ENCODE measurements at regions not wholly inside any gene's neighbourhood (a gene's known extent, or its start where the extent isn't known, plus 50 kb on each side); places are given as distances from the start of the nearest gene placed in this dataset.

DNA sequence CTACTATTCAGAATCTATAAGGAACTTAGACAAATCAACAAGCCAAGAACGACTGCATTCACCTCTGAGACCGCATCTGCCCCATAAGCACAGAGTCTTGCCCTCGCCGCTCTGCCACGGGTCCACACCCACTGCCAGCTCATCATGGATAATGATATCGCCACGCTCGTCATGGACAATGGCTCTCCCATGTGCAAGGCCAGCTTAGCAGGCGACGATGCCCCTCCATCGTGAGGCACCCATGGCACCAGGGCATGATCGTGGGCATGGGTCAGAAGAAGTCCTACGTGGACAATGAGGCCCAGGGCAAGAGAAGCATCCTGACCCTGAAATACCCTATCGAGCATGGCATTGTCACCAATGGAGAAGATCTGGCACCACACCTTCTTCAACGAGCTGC is 92.1 kb upstream of the FXR1 start:
- Mint-ChIP-seq H3K27me3 (no peaks in the 10 kb centered on the region), H3K27ac (no peak overlapping the region), H3K4me1 (ENCODE audit: low read depth) (no peaks in the 10 kb centered on the region), H3K4me3 (no peak overlapping the region), H3K36me3 (ENCODE audit: low read depth) (no peaks in the 10 kb centered on the region), H3K9me3 (no peaks in the 10 kb centered on the region)
- H3K27me3 ChIP-seq (ENCODE audit: control insufficient read depth in 1 of 2, insufficient read depth in 2 of 2, low read length in 2 of 2): peaks cover 0 to 3% of the 10 kb centered on the region in 2 experiments
- H3K4me1 ChIP-seq (ENCODE audit: insufficient read depth, low read length): no peaks in the 10 kb centered on the region
- H3K36me3 ChIP-seq (ENCODE audit: insufficient read depth, low read length): no peaks in the 10 kb centered on the region
- TF ChIP-seq, protein P1, sequence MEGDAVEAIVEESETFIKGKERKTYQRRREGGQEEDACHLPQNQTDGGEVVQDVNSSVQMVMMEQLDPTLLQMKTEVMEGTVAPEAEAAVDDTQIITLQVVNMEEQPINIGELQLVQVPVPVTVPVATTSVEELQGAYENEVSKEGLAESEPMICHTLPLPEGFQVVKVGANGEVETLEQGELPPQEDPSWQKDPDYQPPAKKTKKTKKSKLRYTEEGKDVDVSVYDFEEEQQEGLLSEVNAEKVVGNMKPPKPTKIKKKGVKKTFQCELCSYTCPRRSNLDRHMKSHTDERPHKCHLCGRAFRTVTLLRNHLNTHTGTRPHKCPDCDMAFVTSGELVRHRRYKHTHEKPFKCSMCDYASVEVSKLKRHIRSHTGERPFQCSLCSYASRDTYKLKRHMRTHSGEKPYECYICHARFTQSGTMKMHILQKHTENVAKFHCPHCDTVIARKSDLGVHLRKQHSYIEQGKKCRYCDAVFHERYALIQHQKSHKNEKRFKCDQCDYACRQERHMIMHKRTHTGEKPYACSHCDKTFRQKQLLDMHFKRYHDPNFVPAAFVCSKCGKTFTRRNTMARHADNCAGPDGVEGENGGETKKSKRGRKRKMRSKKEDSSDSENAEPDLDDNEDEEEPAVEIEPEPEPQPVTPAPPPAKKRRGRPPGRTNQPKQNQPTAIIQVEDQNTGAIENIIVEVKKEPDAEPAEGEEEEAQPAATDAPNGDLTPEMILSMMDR (IDR thresholded peaks at IDR 0.05): no peak
- DNase-seq: peak in 1 of 14 experiments; percentile 3
- ChIA-PET POLR2A (no interaction called here), CTCF (no interaction called here)
- peaks cover 0 to 9% of the 10 kb centered on the region in 2 experiments for H3K9me3 ChIP-seq (ENCODE audit: control insufficient read depth in 1 of 2, insufficient read depth in 1 of 2, low read length in 2 of 2)
- no peak overlapping the region for H3K4me3 ChIP-seq (ENCODE audit: low read length)
- no peak for ATAC-seq (ENCODE audit: poor library complexity)
- intact Hi-C loops (cut with DNase I, micrococcal nuclease): no loop called here
- no peak overlapping the region for H3K27ac ChIP-seq (ENCODE audit: low read depth in 1 of 2, low read length in 2 of 2)

DNA sequence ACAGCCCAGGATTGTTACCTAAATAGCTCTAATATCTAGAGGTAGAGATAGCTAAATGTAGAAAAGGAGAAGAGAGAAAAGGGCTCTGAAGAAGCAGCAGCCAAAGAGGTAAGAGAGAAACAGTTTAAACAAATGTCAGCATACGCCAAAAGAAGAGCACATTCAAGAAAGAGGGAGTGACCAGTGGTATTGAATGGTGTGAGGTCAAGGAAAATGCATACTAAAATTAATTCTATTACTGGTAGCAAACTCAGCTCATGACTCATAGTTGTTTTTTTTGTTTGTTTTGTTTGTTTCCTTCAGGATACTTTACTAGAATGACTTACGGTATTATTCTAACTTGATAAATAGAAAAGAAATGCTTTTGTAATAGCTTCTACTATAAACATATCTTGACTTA is 86.5 kb upstream of the FXR1 start:
- intact Hi-C loops (cut with DNase I, micrococcal nuclease): no loop called here
- Mint-ChIP-seq H3K4me3 (no peak overlapping the region), H3K4me1 (ENCODE audit: low read depth) (no peaks in the 10 kb centered on the region), H3K36me3 (ENCODE audit: low read depth) (no peaks in the 10 kb centered on the region), H3K9me3 (no peaks in the 10 kb centered on the region), H3K27me3 (no peaks in the 10 kb centered on the region), H3K27ac (no peak overlapping the region)
- Histone ChIP-seq H3K27me3 (ENCODE audit: control insufficient read depth in 1 of 2, insufficient read depth in 2 of 2, low read length in 2 of 2) (no peaks in the 10 kb centered on the region), H3K9me3 (ENCODE audit: control insufficient read depth in 1 of 2, insufficient read depth in 1 of 2, low read length in 2 of 2) (peaks cover 0 to 24% of the 10 kb centered on the region in 2 experiments), H3K27ac (ENCODE audit: low read depth in 1 of 2, low read length in 2 of 2) (no peak overlapping the region), H3K4me1 (ENCODE audit: insufficient read depth, low read length) (no peaks in the 10 kb centered on the region), H3K4me3 (ENCODE audit: low read length) (no peak overlapping the region), H3K36me3 (ENCODE audit: insufficient read depth, low read length) (no peaks in the 10 kb centered on the region)
- POLR2A ChIA-PET: no interaction called here
- ATAC-seq (ENCODE audit: poor library complexity): no peak
- CTCF ChIA-PET: interaction anchor here (0.7 kb wide), 1 partner anchor 14 kb away, joined by 3 read pairs; no protein-coding TSS in a partner anchor
- DNase-seq: no peak
- TF ChIP-seq, protein P1 (IDR thresholded peaks at IDR 0.05): no peak

DNA sequence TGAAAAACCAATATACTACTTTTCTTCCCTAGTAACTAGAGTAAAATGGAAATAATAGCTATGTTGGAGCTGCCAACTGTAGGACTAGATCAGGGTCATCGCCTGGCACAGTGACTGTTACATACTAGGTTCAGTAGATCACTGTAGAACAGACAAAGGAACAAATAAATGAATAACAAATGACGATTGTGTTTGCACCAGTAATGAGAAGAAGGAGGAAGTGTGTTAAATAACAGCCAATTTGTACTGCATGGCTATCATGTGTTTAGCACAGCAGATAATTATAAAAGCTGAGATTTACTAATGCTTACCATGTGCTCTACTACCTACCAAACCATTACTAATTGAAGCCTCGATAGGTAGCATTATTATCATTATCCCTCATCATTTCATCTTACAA is 85.3 kb upstream of the FXR1 start:
- Histone ChIP-seq H3K4me3 (ENCODE audit: low read length) (no peak overlapping the region), H3K27ac (ENCODE audit: low read depth in 1 of 2, low read length in 2 of 2) (no peak overlapping the region), H3K27me3 (ENCODE audit: control insufficient read depth in 1 of 2, insufficient read depth in 2 of 2, low read length in 2 of 2) (no peaks in the 10 kb centered on the region), H3K9me3 (ENCODE audit: control insufficient read depth in 1 of 2, insufficient read depth in 1 of 2, low read length in 2 of 2) (peaks cover 0 to 22% of the 10 kb centered on the region in 2 experiments), H3K36me3 (ENCODE audit: insufficient read depth, low read length) (no peaks in the 10 kb centered on the region), H3K4me1 (ENCODE audit: insufficient read depth, low read length) (no peaks in the 10 kb centered on the region)
- DNase-seq: no peak
- POLR2A ChIA-PET: no interaction called here
- Mint-ChIP-seq H3K4me3 (no peak overlapping the region), H3K4me1 (ENCODE audit: low read depth) (no peaks in the 10 kb centered on the region), H3K36me3 (ENCODE audit: low read depth) (no peaks in the 10 kb centered on the region), H3K27ac (no peak overlapping the region), H3K27me3 (no peaks in the 10 kb centered on the region), H3K9me3 (no peaks in the 10 kb centered on the region)
- TF ChIP-seq, protein P1 (IDR thresholded peaks at IDR 0.05): no peak
- CTCF ChIA-PET: no interaction called here
- no peak for ATAC-seq (ENCODE audit: poor library complexity)
- intact Hi-C loops (cut with DNase I, micrococcal nuclease): no loop called here
